GM12892 (cell line): ENCODE measurements at regions not wholly inside any gene's neighbourhood (a gene's known extent, or its start where the extent isn't known, plus 50 kb on each side); places are given as distances from the start of the nearest gene placed in this dataset.

Experiments
- POLR2A ChIP-seq: IDR thresholded peaks from 2 replicates; pipeline ENCODE4 v1.6.1; 2011; ENCODE audit warnings: low read depth, low read length, control low read depth
- POLR2AphosphoS5 ChIP-seq: IDR thresholded peaks from 2 replicates; pipeline ENCODE4 v1.6.1; 2011; ENCODE audit warnings: low read depth, low read length, control low read depth
- TAF1 ChIP-seq: IDR thresholded peaks from 2 replicates; pipeline ENCODE4 v1.6.1; 2011; ENCODE audit warnings: low read depth, mild to moderate bottlenecking, control low read depth, low read length, borderline replicate concordance

- TF ChIP-seq POLR2A (no peak), POLR2AphosphoS5 (no peak), TAF1 (no peak)
Measured at GRCh38 chrX:42189576-42189975, 266.2 kb upstream of the CASK start.
